ENCODE measurements at regions not wholly inside any gene's neighbourhood (a gene's known extent, or its start where the extent isn't known, plus 50 kb on each side); places are given as distances from the start of the nearest gene placed in this dataset.

GRCh38 chr20:60131375-60131774 lies 173.2 kb downstream of the CDH26 start:
- Mint-ChIP-seq H3K27me3 (peaks cover 7% of the 10 kb centered on the region), H3K36me3 (ENCODE audit: low read depth) (no peaks in the 10 kb centered on the region), H3K4me1 (ENCODE audit: low read depth) (no peaks in the 10 kb centered on the region), H3K4me3 (no peak overlapping the region), H3K9me3 (no peaks in the 10 kb centered on the region), H3K27ac (no peak overlapping the region)
- DNase-seq: no peak

- Mint-ChIP-seq H3K27me3 (peaks cover 7% of the 10 kb centered on the region), H3K4me1 (ENCODE audit: low read depth) (peaks cover 5% of the 10 kb centered on the region), H3K36me3 (ENCODE audit: low read depth) (no peaks in the 10 kb centered on the region), H3K4me3 (no peak overlapping the region), H3K27ac (no peak overlapping the region), H3K9me3 (no peaks in the 10 kb centered on the region)
- no peak for DNase-seq
These were observed 174.1 kb downstream of the CDH26 start for GRCh38 chr20:60132162-60132826.

DNA sequence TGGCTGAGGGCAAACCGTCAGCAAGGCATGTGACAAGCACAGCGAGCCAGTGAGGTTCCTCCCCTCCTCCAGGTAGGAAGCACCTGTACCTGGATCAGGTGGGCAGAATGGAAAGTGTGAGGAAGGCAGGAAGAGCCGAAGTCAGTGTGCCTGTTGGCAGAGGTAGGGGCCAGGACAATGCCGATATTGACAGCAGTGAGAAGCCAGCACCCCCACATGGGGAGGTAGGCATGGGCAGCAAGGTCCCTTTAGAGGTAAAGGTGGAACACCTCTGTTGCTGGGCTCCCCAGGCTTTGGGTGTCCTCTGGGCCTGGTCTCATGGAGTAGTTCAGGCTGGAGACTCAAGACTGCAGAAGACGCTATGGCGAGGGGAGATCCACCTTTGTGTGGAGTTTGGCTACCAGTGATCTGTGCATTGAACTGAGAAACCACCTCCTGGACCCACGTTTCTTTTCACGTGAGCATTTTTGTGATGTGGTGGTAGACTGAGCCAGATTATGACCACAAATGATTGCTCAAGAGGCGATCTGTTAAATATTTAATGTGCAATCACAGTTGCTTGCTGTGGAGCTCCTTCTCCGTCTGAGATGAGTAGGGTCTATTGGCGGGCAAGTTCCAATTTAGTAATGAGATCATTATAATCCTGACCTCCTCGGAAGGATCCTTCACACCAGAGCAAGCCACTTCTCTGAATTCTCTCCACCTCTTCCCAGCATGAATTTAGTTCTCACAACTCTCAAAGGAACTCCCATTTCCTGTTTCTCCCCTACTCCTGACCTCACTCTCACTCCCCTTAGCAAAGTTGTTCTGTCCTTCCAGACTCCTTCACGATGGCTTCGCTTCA lies 174.8 kb downstream of the CDH26 start:
- no peaks in the 10 kb centered on the region for H3K36me3 Mint-ChIP-seq (ENCODE audit: low read depth)
- H3K27ac Mint-ChIP-seq: no peak overlapping the region
- no peak overlapping the region for H3K4me3 Mint-ChIP-seq
- H3K4me1 Mint-ChIP-seq (ENCODE audit: low read depth): peaks cover 9% of the 10 kb centered on the region
- H3K27me3 Mint-ChIP-seq: peaks cover 7% of the 10 kb centered on the region
- DNase-seq: no peak
- no peaks in the 10 kb centered on the region for H3K9me3 Mint-ChIP-seq

- no peak for DNase-seq
- no peak overlapping the region for H3K4me3 Mint-ChIP-seq
- H3K4me1 Mint-ChIP-seq (ENCODE audit: low read depth): peaks cover 11% of the 10 kb centered on the region
- no peaks in the 10 kb centered on the region for H3K27me3 Mint-ChIP-seq
- H3K27ac Mint-ChIP-seq: no peak overlapping the region
- H3K36me3 Mint-ChIP-seq (ENCODE audit: low read depth): no peaks in the 10 kb centered on the region
- H3K9me3 Mint-ChIP-seq: no peaks in the 10 kb centered on the region
These were observed 177.1 kb downstream of the CDH26 start for GRCh38 chr20:60135276-60135675.

DNA sequence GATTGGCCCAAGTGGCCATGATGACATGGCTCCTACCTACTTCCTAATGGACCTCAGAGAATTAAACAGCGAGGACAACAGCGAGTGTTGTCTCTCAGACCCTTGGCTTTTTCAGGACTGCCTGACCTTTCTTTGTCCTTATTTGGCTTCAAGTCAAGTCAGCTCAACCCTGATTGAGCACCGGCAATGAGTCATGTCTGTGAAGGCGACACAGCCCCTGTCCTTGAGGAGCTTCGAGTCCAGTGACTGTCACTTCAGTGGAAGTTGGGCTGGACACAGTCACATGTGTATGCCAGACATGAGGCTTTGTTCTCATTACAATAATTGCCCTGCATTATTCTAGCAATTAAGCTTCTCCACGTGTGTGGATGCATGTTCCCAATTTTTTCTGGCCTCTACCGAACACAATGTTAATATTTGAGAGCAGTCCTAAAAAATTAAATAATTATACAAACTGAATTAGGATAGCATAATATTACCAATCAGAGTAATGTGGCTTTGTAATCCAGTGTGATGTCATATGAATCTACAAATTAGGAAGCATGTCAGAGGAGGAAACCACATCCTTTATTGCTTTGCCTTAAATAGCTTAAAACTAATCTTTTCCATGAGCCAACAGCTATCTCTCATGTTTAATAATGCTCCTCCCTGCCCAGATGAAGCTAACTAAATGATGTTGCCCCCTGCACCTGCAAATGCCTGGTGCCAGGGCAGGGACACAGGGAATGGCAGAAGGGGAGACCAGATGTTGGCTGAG lies 178.6 kb downstream of the CDH26 start:
- H3K4me1 Mint-ChIP-seq (ENCODE audit: low read depth): peaks cover 11% of the 10 kb centered on the region
- H3K27me3 Mint-ChIP-seq: no peaks in the 10 kb centered on the region
- no peaks in the 10 kb centered on the region for H3K36me3 Mint-ChIP-seq (ENCODE audit: low read depth)
- no peaks in the 10 kb centered on the region for H3K9me3 Mint-ChIP-seq
- H3K4me3 Mint-ChIP-seq: no peak overlapping the region
- no peak overlapping the region for H3K27ac Mint-ChIP-seq
- DNase-seq: no peak

DNA sequence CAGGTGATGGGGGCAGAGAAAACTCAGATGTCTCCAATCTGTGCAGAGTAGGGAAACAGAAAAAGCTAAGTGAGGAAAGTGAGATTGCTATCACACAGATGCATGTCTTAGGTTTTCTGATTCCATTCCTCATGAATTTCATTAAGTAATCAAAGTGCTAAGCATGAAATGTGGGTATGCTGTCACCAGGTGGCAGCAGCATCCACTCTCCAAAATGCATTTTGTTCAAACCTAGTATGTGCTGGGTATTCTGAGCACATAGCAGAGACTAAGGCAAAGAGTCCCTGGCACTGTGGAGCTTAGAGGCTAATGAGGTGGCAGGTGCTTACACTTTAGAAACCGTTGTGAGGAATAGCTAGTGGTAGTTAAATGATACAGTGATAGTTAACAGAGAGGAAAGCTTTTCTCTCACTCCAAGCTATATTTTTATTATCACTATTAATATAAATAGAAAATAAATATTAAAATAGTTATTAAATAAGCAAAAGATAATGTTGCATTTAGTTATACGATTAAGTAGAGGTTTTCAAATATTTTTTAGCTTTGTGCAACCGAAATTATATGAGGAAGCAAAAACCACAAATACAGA lies 179.5 kb downstream of the CDH26 start:
- Mint-ChIP-seq H3K36me3 (ENCODE audit: low read depth) (no peaks in the 10 kb centered on the region), H3K27ac (no peak overlapping the region), H3K4me1 (ENCODE audit: low read depth) (peaks cover 11% of the 10 kb centered on the region), H3K9me3 (no peaks in the 10 kb centered on the region), H3K27me3 (no peaks in the 10 kb centered on the region), H3K4me3 (peak overlapping the region; percentile 78)
- peak; percentile 58 for DNase-seq

DNA sequence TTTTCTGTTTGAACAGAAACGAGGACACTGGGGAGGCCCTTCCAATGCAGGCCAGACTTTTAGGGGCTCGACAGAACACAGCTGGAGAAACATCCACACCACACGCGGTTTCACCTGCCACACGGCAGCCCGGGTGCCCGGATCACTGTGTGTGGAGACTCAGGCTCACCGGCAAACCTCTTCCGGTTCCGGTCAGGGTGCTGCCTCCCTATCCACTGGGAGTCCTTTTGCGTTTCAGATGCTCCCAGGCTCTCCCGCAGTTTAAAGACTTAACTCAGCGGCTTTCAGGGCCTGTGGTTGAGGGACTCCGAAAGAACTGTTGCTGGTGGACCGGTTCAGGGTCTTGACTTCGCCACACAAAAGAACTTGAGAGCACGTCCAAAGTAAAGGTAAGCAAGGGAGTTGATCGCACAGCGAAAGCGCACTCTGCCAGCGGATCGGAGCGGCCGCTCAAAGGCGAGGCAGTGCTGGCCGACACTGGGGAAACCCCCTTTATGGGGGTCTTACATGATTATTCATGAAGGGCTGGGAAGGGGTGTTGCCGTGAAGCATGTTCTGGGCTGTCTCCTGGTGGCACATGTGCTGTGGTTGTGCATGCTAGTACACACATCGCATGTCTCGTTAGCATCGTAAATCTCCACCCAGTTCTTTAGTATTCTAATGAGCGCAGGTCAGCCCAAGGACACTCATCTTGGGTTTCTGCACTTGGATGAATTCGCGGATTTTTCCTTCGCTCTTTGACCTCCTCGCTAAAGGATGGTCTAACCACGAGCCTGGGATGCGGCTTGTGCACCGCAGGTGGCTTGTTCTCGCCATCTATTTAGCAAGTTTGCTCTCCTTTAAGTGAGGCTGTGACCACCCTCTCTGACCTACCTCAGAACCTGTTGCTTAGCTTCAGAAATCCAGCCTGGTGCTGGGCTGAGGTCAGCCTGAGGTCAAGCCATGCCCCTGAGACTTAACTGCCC lies 180.3 kb downstream of the CDH26 start:
- Mint-ChIP-seq H3K4me3 (peak overlapping the region; percentile 78), H3K36me3 (ENCODE audit: low read depth) (no peaks in the 10 kb centered on the region), H3K27me3 (no peaks in the 10 kb centered on the region), H3K4me1 (ENCODE audit: low read depth) (peaks cover 11% of the 10 kb centered on the region), H3K27ac (peak overlapping the region; percentile 63), H3K9me3 (no peaks in the 10 kb centered on the region)
- DNase-seq: peak; percentile 66

- H3K27me3 Mint-ChIP-seq: no peaks in the 10 kb centered on the region
- H3K4me3 Mint-ChIP-seq: no peak overlapping the region
- H3K36me3 Mint-ChIP-seq (ENCODE audit: low read depth): no peaks in the 10 kb centered on the region
- DNase-seq: no peak
- H3K9me3 Mint-ChIP-seq: no peaks in the 10 kb centered on the region
- H3K27ac Mint-ChIP-seq: no peak overlapping the region
- peaks cover 11% of the 10 kb centered on the region for H3K4me1 Mint-ChIP-seq (ENCODE audit: low read depth)
These were observed 181.6 kb downstream of the CDH26 start for GRCh38 chr20:60139663-60140446.

DNA sequence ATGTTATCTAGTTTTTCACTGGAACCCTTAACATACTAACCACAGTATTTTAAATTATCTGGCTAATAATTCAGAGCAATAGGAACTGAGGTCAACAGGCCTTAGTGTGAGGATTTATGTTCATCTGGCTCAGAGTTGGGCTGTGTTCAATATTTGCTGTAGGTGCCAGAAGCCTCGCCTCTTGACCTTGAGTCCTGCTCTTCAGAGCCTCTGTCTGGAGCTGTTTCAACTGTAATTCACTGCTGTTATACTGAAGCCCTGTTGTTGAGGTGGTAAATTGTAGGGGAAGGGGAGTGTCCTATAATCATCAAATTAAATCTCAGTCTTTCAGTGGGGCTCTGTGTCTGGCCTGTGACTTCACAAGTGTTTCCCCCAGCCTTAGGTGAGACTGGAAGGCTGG lies 184.4 kb downstream of the CDH26 start:
- Mint-ChIP-seq H3K27ac (no peak overlapping the region), H3K4me3 (no peak overlapping the region), H3K9me3 (no peaks in the 10 kb centered on the region), H3K27me3 (no peaks in the 10 kb centered on the region), H3K4me1 (ENCODE audit: low read depth) (peaks cover 4% of the 10 kb centered on the region), H3K36me3 (ENCODE audit: low read depth) (no peaks in the 10 kb centered on the region)
- no peak for DNase-seq

DNA sequence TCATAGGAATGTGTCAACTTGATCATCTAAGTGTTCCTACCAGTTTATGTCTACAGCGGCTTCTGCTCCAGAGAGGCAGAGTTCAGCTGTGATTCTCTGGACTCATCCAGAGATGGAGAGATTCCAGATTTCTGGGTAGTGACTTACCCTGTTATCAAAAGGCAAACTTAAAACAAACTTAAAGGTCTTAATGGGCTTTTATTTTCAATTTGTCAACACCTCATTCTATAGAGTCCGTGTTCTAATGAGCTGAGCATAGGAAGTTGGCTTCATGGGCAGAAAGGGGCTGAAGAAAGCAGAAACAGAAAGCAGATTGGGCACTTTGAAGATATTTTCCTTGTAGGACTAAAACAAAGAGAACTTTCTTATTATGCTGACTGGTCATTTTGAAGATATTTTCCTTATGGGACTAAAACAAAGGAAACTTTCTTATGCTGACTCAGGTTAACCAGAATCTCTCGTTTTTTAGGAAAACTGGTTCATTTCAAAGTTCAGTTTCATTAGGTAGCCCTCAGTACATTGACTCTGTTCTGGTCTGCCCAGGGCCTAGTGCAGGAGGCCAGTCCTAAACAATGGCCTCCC lies 185.1 kb downstream of the CDH26 start:
- no peak overlapping the region for H3K27ac Mint-ChIP-seq
- no peaks in the 10 kb centered on the region for H3K4me1 Mint-ChIP-seq (ENCODE audit: low read depth)
- no peaks in the 10 kb centered on the region for H3K27me3 Mint-ChIP-seq
- no peaks in the 10 kb centered on the region for H3K9me3 Mint-ChIP-seq
- H3K4me3 Mint-ChIP-seq: no peak overlapping the region
- DNase-seq: no peak
- H3K36me3 Mint-ChIP-seq (ENCODE audit: low read depth): no peaks in the 10 kb centered on the region

DNA sequence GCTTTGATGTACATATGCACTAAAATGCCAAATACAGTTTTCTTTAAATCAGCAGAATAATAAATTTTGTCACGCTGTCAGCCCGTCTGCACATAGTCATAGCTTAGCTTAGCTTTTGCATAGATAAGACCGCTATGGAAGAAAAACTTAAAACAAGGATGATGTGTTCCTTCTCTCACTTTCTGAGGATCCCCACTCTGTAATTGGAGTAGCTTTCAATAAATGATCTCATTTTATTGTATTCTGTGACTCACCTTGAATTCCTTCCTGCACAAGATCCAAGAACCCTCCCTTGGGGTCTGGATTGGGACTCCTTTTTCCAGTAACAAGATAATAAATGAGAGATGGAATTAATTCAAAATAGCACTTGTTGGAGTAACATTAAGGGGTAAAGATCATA lies 186.2 kb downstream of the CDH26 start:
- no peaks in the 10 kb centered on the region for H3K36me3 Mint-ChIP-seq (ENCODE audit: low read depth)
- H3K27me3 Mint-ChIP-seq: no peaks in the 10 kb centered on the region
- DNase-seq: no peak
- no peaks in the 10 kb centered on the region for H3K4me1 Mint-ChIP-seq (ENCODE audit: low read depth)
- no peaks in the 10 kb centered on the region for H3K9me3 Mint-ChIP-seq
- H3K27ac Mint-ChIP-seq: no peak overlapping the region
- H3K4me3 Mint-ChIP-seq: no peak overlapping the region

DNA sequence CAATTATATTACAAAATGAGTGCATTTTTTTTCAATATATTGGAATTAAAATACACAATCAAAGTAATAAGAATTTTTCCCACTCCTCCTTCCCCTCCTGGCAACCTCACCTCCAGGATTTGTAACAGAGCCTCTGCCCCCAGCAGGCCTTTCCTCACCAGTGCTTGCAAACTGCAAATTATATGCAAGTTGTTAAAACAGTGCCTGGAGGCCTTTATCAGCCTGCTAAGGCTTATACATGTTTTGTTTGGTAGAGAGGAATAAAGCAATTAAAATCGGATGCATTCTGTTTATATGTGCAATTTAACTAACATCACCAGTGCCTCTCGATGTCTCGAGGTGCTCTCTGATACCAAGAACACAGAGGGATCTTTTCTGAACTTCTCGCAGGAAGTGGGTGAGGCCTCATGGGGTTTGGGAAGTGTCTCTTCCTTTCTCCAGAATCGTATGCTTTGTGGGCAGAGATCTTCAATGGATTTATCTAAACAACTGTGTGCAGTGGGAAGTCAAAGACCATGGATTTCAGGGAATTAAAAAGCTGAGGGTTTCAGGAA lies 186.8 kb downstream of the CDH26 start:
- H3K4me3 Mint-ChIP-seq: no peak overlapping the region

DNA sequence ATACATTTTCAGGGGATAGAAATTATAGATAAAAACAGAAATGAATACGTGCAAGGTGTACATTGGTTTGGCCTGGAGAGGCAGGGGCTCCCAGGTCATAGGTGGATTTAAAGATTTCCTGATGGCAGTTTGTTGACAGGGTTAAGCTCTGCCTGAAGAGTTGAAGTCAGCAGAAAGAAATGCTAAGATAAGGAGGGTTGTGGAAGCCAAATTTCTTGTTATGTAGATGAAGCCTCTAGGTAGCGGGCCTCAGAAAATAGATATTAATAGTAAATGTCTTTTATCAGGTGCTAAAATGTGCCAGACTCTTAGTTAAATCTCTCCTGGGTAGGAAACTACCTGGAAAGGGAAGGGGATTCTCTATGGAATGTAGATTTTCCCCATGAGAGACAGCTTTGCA lies 188.8 kb downstream of the CDH26 start:
- no peak for DNase-seq
- no peaks in the 10 kb centered on the region for H3K4me1 Mint-ChIP-seq (ENCODE audit: low read depth)
- H3K36me3 Mint-ChIP-seq (ENCODE audit: low read depth): no peaks in the 10 kb centered on the region
- H3K9me3 Mint-ChIP-seq: no peaks in the 10 kb centered on the region
- no peak overlapping the region for H3K27ac Mint-ChIP-seq
- no peak overlapping the region for H3K4me3 Mint-ChIP-seq
- no peaks in the 10 kb centered on the region for H3K27me3 Mint-ChIP-seq

More for the DNA sequence above, 186.8 kb downstream of the CDH26 start:
- H3K9me3 Mint-ChIP-seq: no peaks in the 10 kb centered on the region
- H3K4me1 Mint-ChIP-seq (ENCODE audit: low read depth): no peaks in the 10 kb centered on the region
- H3K27ac Mint-ChIP-seq: no peak overlapping the region
- no peaks in the 10 kb centered on the region for H3K36me3 Mint-ChIP-seq (ENCODE audit: low read depth)
- H3K27me3 Mint-ChIP-seq: no peaks in the 10 kb centered on the region
- DNase-seq: no peak
